CD8-positive, alpha-beta memory T cell (primary cell): ENCODE measurements at regions not wholly inside any gene's neighbourhood (a gene's known extent, or its start where the extent isn't known, plus 50 kb on each side); places are given as distances from the start of the nearest gene placed in this dataset.

Source experiments
- CTCF ChIA-PET: fragments of 350-600 bp; sonication (Branson Sonifier 250); formaldehyde crosslinking; loops from one replicate; lab custom pipeline; 2021; ENCODE audit warnings: antibody characterized with exemption; lab: Charles Lee
- POLR2A ChIA-PET: fragments of 350-600 bp; sonication (Branson Sonifier 250); formaldehyde crosslinking; loops from one replicate; lab custom pipeline; 2021; ENCODE audit warnings: antibody characterized with exemption; lab: Charles Lee
- DNase-seq, 5 donors: peaks; one replicate each; pipeline versions ENCODE4 v3.0.0 to v3.0.0-alpha.2; 2020 to 2022; ENCODE audit warnings: mixed read lengths in 1 of 5
- H3K27ac ChIP-seq: one replicate; pipeline ENCODE4 v1.7.0; 2013; ENCODE audit warnings: low read depth, mild to moderate bottlenecking, low read length, moderate library complexity
- H3K27me3 ChIP-seq: 2 replicates; pipeline ENCODE4 v1.7.0; 2013; ENCODE audit warnings: low read length, mild to moderate bottlenecking; ENCODE audit not compliant: insufficient read depth, poor library complexity, severe bottlenecking
- H3K36me3 ChIP-seq: 2 replicates; pipeline ENCODE4 v1.7.0; 2013; ENCODE audit warnings: mild to moderate bottlenecking, low read length, moderate library complexity; ENCODE audit not compliant: insufficient read depth
- H3K4me1 ChIP-seq: 2 replicates; pipeline ENCODE4 v1.7.0; 2013; ENCODE audit warnings: mild to moderate bottlenecking, low read length, moderate library complexity; ENCODE audit not compliant: insufficient read depth
- H3K4me3 ChIP-seq: 2 replicates; pipeline ENCODE4 v1.7.0; 2013; ENCODE audit warnings: mild to moderate bottlenecking, low read length
- H3K9me3 ChIP-seq: 2 replicates; pipeline ENCODE4 v1.7.0; 2013; ENCODE audit warnings: mild to moderate bottlenecking, low read length
- H3K27ac Mint-ChIP-seq, 8 donors: one replicate each; pipeline ENCODE4 v1.8.0; 2020 to 2021; ENCODE audit warnings: mixed read lengths in 8 of 8, mild to moderate bottlenecking in 6 of 8, inconsistent platforms in 3 of 8, moderate library complexity in 3 of 8
- H3K27me3 Mint-ChIP-seq, 2 donors: one replicate each; pipeline ENCODE4 v1.8.0; 2020 to 2021; ENCODE audit warnings: mixed read lengths in 2 of 2, mild to moderate bottlenecking in 1 of 2, moderate library complexity in 1 of 2
- H3K36me3 Mint-ChIP-seq, 3 donors: one replicate each; pipeline ENCODE4 v1.8.0; 2020 to 2021; ENCODE audit warnings: mixed read lengths in 3 of 3, inconsistent platforms in 1 of 3, mild to moderate bottlenecking in 1 of 3
- H3K4me1 Mint-ChIP-seq, 3 donors: one replicate each; pipeline ENCODE4 v1.8.0; 2020 to 2021; ENCODE audit warnings: mixed read lengths in 3 of 3, inconsistent platforms in 1 of 3, mild to moderate bottlenecking in 1 of 3
- H3K4me3 Mint-ChIP-seq, 7 donors: one replicate each; pipeline ENCODE4 v1.8.0; 2020 to 2021; ENCODE audit warnings: mixed read lengths in 7 of 7, mild to moderate bottlenecking in 6 of 7, moderate library complexity in 4 of 7, inconsistent platforms in 2 of 7
- H3K9me3 Mint-ChIP-seq, 5 donors: one replicate each; pipeline ENCODE4 v1.8.0; 2020 to 2022; ENCODE audit warnings: mixed read lengths in 5 of 5, mild to moderate bottlenecking in 3 of 5, moderate library complexity in 2 of 5, inconsistent platforms in 1 of 5

- H3K9me3 Mint-ChIP-seq = peaks cover 3 to 19% (median 11%) of the 10 kb centered on the region in 5 donors
- Histone ChIP-seq H3K27me3 (peaks cover under 1% of the 10 kb centered on the region), H3K4me1 (no peaks in the 10 kb centered on the region), H3K9me3 (no peaks in the 10 kb centered on the region), H3K4me3 (no peak overlapping the region), H3K36me3 (no peaks in the 10 kb centered on the region), H3K27ac (no peak overlapping the region)
- H3K4me1 Mint-ChIP-seq = no peaks in the 10 kb centered on the region
- H3K4me3 Mint-ChIP-seq = no peak overlapping the region
- DNase-seq = no peak
- peaks cover 0 to 13% (median 0%) of the 10 kb centered on the region in 3 donors for H3K36me3 Mint-ChIP-seq
- no peak overlapping the region for H3K27ac Mint-ChIP-seq
- H3K27me3 Mint-ChIP-seq = peaks cover 30 to 58% of the 10 kb centered on the region in 2 donors
- ChIA-PET POLR2A (no interaction called here), CTCF (no interaction called here)
These were observed 109.8 kb upstream of the MVB12B start for GRCh38 chr9:126216826-126217225.

- Histone ChIP-seq H3K27me3 (peaks cover 4% of the 10 kb centered on the region), H3K9me3 (no peaks in the 10 kb centered on the region), H3K4me3 (no peak overlapping the region), H3K4me1 (no peaks in the 10 kb centered on the region), H3K36me3 (no peaks in the 10 kb centered on the region), H3K27ac (no peak overlapping the region)
- DNase-seq = no peak
- POLR2A ChIA-PET = no interaction called here
- Mint-ChIP-seq H3K9me3 (peaks cover 3 to 19% (median 11%) of the 10 kb centered on the region in 5 donors), H3K4me3 (no peak overlapping the region), H3K36me3 (peaks cover 0 to 13% (median 0%) of the 10 kb centered on the region in 3 donors), H3K27ac (no peak overlapping the region), H3K27me3 (peaks cover 34 to 62% of the 10 kb centered on the region in 2 donors), H3K4me1 (no peaks in the 10 kb centered on the region)
- CTCF ChIA-PET = no interaction called here
These were observed 109.4 kb upstream of the MVB12B start for GRCh38 chr9:126217250-126217653.

GRCh38 chr9:126217797-126218196, 108.8 kb upstream of the MVB12B start:
- Mint-ChIP-seq H3K36me3 (peaks cover 0 to 13% (median 0%) of the 10 kb centered on the region in 3 donors), H3K27ac (no peak overlapping the region), H3K9me3 (peaks cover 3 to 19% (median 11%) of the 10 kb centered on the region in 5 donors), H3K4me1 (no peaks in the 10 kb centered on the region), H3K27me3 (peaks cover 37 to 64% of the 10 kb centered on the region in 2 donors), H3K4me3 (no peak overlapping the region)
- Histone ChIP-seq H3K27ac (no peak overlapping the region), H3K36me3 (no peaks in the 10 kb centered on the region), H3K4me3 (no peak overlapping the region), H3K9me3 (no peaks in the 10 kb centered on the region), H3K27me3 (peaks cover 6% of the 10 kb centered on the region), H3K4me1 (no peaks in the 10 kb centered on the region)
- POLR2A ChIA-PET = no interaction called here
- no peak for DNase-seq
- CTCF ChIA-PET = no interaction called here

GRCh38 chr9:126218359-126219125, 108.1 kb upstream of the MVB12B start:
- Histone ChIP-seq H3K36me3 (no peaks in the 10 kb centered on the region), H3K27me3 (peaks cover 6% of the 10 kb centered on the region), H3K4me1 (no peaks in the 10 kb centered on the region), H3K27ac (no peak overlapping the region), H3K4me3 (no peak overlapping the region), H3K9me3 (no peaks in the 10 kb centered on the region)
- CTCF ChIA-PET = no interaction called here
- H3K27ac Mint-ChIP-seq = no peak overlapping the region
- peaks cover 3 to 19% (median 11%) of the 10 kb centered on the region in 5 donors for H3K9me3 Mint-ChIP-seq
- H3K4me3 Mint-ChIP-seq = no peak overlapping the region
- H3K4me1 Mint-ChIP-seq = no peaks in the 10 kb centered on the region
- H3K27me3 Mint-ChIP-seq = peaks cover 37 to 69% of the 10 kb centered on the region in 2 donors
- DNase-seq = no peak
- peaks cover 0 to 13% (median 0%) of the 10 kb centered on the region in 3 donors for H3K36me3 Mint-ChIP-seq
- POLR2A ChIA-PET = no interaction called here

GRCh38 chr9:126219166-126219565, 107.5 kb upstream of the MVB12B start:
- H3K4me3 Mint-ChIP-seq = no peak overlapping the region
- H3K27me3 Mint-ChIP-seq = peaks cover 43 to 75% of the 10 kb centered on the region in 2 donors
- H3K27me3 ChIP-seq = peaks cover 6% of the 10 kb centered on the region
- H3K27ac ChIP-seq = no peak overlapping the region
- no peak overlapping the region for H3K4me3 ChIP-seq
- H3K27ac Mint-ChIP-seq = peak overlapping the region in 1 of 8 donors; percentile 66
- POLR2A ChIA-PET = no interaction called here
- CTCF ChIA-PET = no interaction called here
- H3K4me1 Mint-ChIP-seq = peaks cover 0 to 4% (median 0%) of the 10 kb centered on the region in 3 donors
- no peaks in the 10 kb centered on the region for H3K36me3 ChIP-seq
- DNase-seq = no peak
- H3K36me3 Mint-ChIP-seq = peaks cover 0 to 13% (median 0%) of the 10 kb centered on the region in 3 donors
- peaks cover 2 to 15% (median 6%) of the 10 kb centered on the region in 5 donors for H3K9me3 Mint-ChIP-seq
- H3K4me1 ChIP-seq = no peaks in the 10 kb centered on the region
- H3K9me3 ChIP-seq = no peaks in the 10 kb centered on the region

- Histone ChIP-seq H3K4me3 (no peak overlapping the region), H3K36me3 (no peaks in the 10 kb centered on the region), H3K4me1 (no peaks in the 10 kb centered on the region), H3K27ac (no peak overlapping the region), H3K9me3 (no peaks in the 10 kb centered on the region), H3K27me3 (peaks cover 6% of the 10 kb centered on the region)
- Mint-ChIP-seq H3K9me3 (peaks cover 0 to 13% (median 4%) of the 10 kb centered on the region in 5 donors), H3K27ac (no peak overlapping the region), H3K4me1 (peaks cover 0 to 4% (median 0%) of the 10 kb centered on the region in 3 donors), H3K4me3 (no peak overlapping the region), H3K27me3 (peaks cover 45 to 80% of the 10 kb centered on the region in 2 donors), H3K36me3 (peaks cover 0 to 13% (median 0%) of the 10 kb centered on the region in 3 donors)
- no peak for DNase-seq
- ChIA-PET POLR2A (no interaction called here), CTCF (no interaction called here)
These were observed 107.0 kb upstream of the MVB12B start for GRCh38 chr9:126219648-126220063.

- H3K9me3 ChIP-seq = no peaks in the 10 kb centered on the region
- CTCF ChIA-PET = interaction anchor here (1.7 kb wide), 1 partner anchor 177 kb away, joined by 4 read pairs; no protein-coding TSS in a partner anchor
- H3K36me3 ChIP-seq = no peaks in the 10 kb centered on the region
- H3K4me3 ChIP-seq = no peak overlapping the region
- H3K4me1 Mint-ChIP-seq = peaks cover 0 to 4% (median 0%) of the 10 kb centered on the region in 3 donors
- H3K27ac Mint-ChIP-seq = no peak overlapping the region
- peaks cover 6% of the 10 kb centered on the region for H3K27me3 ChIP-seq
- H3K27me3 Mint-ChIP-seq = peaks cover 37 to 82% of the 10 kb centered on the region in 2 donors
- peaks cover 0 to 7% (median 0%) of the 10 kb centered on the region in 3 donors for H3K36me3 Mint-ChIP-seq
- H3K27ac ChIP-seq = no peak overlapping the region
- no peak overlapping the region for H3K4me3 Mint-ChIP-seq
- no peak for DNase-seq
- H3K9me3 Mint-ChIP-seq = peaks cover 0 to 4% (median 0%) of the 10 kb centered on the region in 5 donors
- POLR2A ChIA-PET = no interaction called here
- H3K4me1 ChIP-seq = no peaks in the 10 kb centered on the region
These were observed 105.1 kb upstream of the MVB12B start for GRCh38 chr9:126221480-126221879.

GRCh38 chr9:126222363-126222834, 104.2 kb upstream of the MVB12B start:
- Mint-ChIP-seq H3K36me3 (peaks cover 0 to 7% (median 0%) of the 10 kb centered on the region in 3 donors), H3K9me3 (peaks cover 0 to 4% (median 0%) of the 10 kb centered on the region in 5 donors), H3K4me3 (no peak overlapping the region), H3K4me1 (peaks cover 0 to 4% (median 0%) of the 10 kb centered on the region in 3 donors), H3K27me3 (peaks cover 43 to 89% of the 10 kb centered on the region in 2 donors), H3K27ac (no peak overlapping the region)
- Histone ChIP-seq H3K4me1 (no peaks in the 10 kb centered on the region), H3K4me3 (no peak overlapping the region), H3K27me3 (peaks cover 6% of the 10 kb centered on the region), H3K9me3 (no peaks in the 10 kb centered on the region), H3K27ac (no peak overlapping the region), H3K36me3 (no peaks in the 10 kb centered on the region)
- no peak for DNase-seq
- ChIA-PET CTCF (interaction anchor here (1.7 kb wide), 1 partner anchor 176 kb away, joined by 4 read pairs; no protein-coding TSS in a partner anchor), POLR2A (no interaction called here)
